ENCODE measurements at regions not wholly inside any gene's neighbourhood (a gene's known extent, or its start where the extent isn't known, plus 50 kb on each side); places are given as distances from the start of the nearest gene placed in this dataset.

DNA sequence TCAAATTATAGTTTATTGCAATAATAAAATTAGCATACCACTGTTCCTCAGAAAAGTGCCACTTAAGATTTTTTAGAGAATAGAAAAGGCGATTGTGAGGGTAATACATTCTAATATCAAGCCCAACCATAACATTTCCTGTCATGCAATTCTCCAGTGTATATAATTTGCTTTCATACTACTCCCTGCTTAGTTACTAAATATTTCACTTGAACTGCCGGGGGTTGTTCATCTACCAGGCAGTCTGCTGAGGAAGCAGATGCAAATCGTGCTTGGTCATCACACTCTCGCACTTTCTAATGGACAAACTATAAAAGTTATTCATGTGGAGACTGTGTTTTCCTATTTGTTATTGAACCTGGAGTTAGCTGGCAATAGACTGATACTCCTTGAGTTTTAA lies 645.6 kb upstream of the CBLB start:
- H3K27me3 ChIP-seq (ENCODE audit: insufficient read depth, poor library complexity, severe bottlenecking) = no peaks in the 10 kb centered on the region
- no peak for DNase-seq (ENCODE audit: low read depth in 1 of 2, low spot score in 1 of 2)
- TF ChIP-seq SPI1 (IDR thresholded peaks at IDR 0.05; ENCODE audit: borderline replicate concordance, low read depth) (no peak), GABPA (IDR thresholded peaks at IDR 0.05; ENCODE audit: low read depth) (no peak), POLR2AphosphoS5 (IDR thresholded peaks at IDR 0.05; ENCODE audit: low read depth) (no peak), REST (IDR thresholded peaks at IDR 0.05; ENCODE audit: insufficient replicate concordance, low read depth) (no peak)
- TF ChIP-seq, protein P1, sequence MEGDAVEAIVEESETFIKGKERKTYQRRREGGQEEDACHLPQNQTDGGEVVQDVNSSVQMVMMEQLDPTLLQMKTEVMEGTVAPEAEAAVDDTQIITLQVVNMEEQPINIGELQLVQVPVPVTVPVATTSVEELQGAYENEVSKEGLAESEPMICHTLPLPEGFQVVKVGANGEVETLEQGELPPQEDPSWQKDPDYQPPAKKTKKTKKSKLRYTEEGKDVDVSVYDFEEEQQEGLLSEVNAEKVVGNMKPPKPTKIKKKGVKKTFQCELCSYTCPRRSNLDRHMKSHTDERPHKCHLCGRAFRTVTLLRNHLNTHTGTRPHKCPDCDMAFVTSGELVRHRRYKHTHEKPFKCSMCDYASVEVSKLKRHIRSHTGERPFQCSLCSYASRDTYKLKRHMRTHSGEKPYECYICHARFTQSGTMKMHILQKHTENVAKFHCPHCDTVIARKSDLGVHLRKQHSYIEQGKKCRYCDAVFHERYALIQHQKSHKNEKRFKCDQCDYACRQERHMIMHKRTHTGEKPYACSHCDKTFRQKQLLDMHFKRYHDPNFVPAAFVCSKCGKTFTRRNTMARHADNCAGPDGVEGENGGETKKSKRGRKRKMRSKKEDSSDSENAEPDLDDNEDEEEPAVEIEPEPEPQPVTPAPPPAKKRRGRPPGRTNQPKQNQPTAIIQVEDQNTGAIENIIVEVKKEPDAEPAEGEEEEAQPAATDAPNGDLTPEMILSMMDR (IDR thresholded peaks at IDR 0.05; ENCODE audit: insufficient read depth, low read length) = no peak
- H3K4me3 ChIP-seq (replicated peaks; ENCODE audit: insufficient read depth, low read length) = no peak overlapping the region
- H3K27ac ChIP-seq (replicated peaks) = no peak overlapping the region

- H3K4me3 ChIP-seq (replicated peaks; ENCODE audit: insufficient read depth, low read length) = no peak overlapping the region
- no peak for DNase-seq (ENCODE audit: low read depth in 1 of 2, low spot score in 1 of 2)
- H3K27me3 ChIP-seq (ENCODE audit: insufficient read depth, poor library complexity, severe bottlenecking) = no peaks in the 10 kb centered on the region
- no peak overlapping the region for H3K27ac ChIP-seq (replicated peaks)
- no peak for TF ChIP-seq SPI1 (IDR thresholded peaks at IDR 0.05; ENCODE audit: borderline replicate concordance, low read depth)
- TF ChIP-seq GABPA (IDR thresholded peaks at IDR 0.05; ENCODE audit: low read depth) = no peak
- TF ChIP-seq REST (IDR thresholded peaks at IDR 0.05; ENCODE audit: insufficient replicate concordance, low read depth) = no peak
- TF ChIP-seq POLR2AphosphoS5 (IDR thresholded peaks at IDR 0.05; ENCODE audit: low read depth) = no peak
- TF ChIP-seq, protein P1 (IDR thresholded peaks at IDR 0.05; ENCODE audit: insufficient read depth, low read length) = no peak
Observed at GRCh38 chr3:106518516-106518915, 649.7 kb upstream of the CBLB start.

GRCh38 chr3:106522397-106522796 lies 653.6 kb upstream of the CBLB start:
- H3K27ac ChIP-seq (replicated peaks) = no peak overlapping the region
- DNase-seq (ENCODE audit: low read depth in 1 of 2, low spot score in 1 of 2) = no peak
- H3K27me3 ChIP-seq (ENCODE audit: insufficient read depth, poor library complexity, severe bottlenecking) = no peaks in the 10 kb centered on the region
- no peak overlapping the region for H3K4me3 ChIP-seq (replicated peaks; ENCODE audit: insufficient read depth, low read length)
- TF ChIP-seq GABPA (IDR thresholded peaks at IDR 0.05; ENCODE audit: low read depth) = no peak
- no peak for TF ChIP-seq SPI1 (IDR thresholded peaks at IDR 0.05; ENCODE audit: borderline replicate concordance, low read depth)
- TF ChIP-seq, protein P1 (IDR thresholded peaks at IDR 0.05; ENCODE audit: insufficient read depth, low read length) = no peak

DNA sequence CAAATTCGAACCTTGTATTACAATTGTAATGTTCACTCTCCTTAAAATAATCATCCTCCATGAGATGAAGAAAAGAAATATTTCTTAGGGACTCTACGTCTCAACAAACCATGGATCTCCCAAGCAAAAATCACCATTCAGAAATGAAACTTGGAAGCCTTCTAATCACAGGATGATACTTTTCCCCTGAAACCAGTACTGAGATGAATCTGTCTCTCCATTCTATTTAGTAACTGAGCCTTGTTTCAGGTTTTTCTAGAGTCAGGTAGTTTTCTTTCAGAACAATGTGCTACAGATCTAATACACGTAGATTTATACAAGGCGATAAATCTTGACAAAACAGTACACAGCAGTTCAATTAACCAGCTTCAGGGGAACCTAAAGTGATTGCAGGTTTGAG lies 660.1 kb upstream of the CBLB start:
- no peak overlapping the region for H3K27ac ChIP-seq (replicated peaks)
- no peak for DNase-seq (ENCODE audit: low read depth in 1 of 2, low spot score in 1 of 2)
- H3K4me3 ChIP-seq (replicated peaks; ENCODE audit: insufficient read depth, low read length) = no peak overlapping the region
- H3K27me3 ChIP-seq (ENCODE audit: insufficient read depth, poor library complexity, severe bottlenecking) = no peaks in the 10 kb centered on the region
- TF ChIP-seq REST (IDR thresholded peaks at IDR 0.05; ENCODE audit: insufficient replicate concordance, low read depth) (no peak), GABPA (IDR thresholded peaks at IDR 0.05; ENCODE audit: low read depth) (no peak), SPI1 (IDR thresholded peaks at IDR 0.05; ENCODE audit: borderline replicate concordance, low read depth) (no peak), POLR2AphosphoS5 (IDR thresholded peaks at IDR 0.05; ENCODE audit: low read depth) (no peak)
- TF ChIP-seq, protein P1 (IDR thresholded peaks at IDR 0.05; ENCODE audit: insufficient read depth, low read length) = no peak

Measured in HL-60 (cell line).